Activated CD4-positive, alpha-beta T cell treated with anti-CD3 and anti-CD28 coated beads for 36 hours (primary cell): ENCODE measurements at regions not wholly inside any gene's neighbourhood (a gene's known extent, or its start where the extent isn't known, plus 50 kb on each side); places are given as distances from the start of the nearest gene placed in this dataset.

Experiments
- ATAC-seq: fragments of 200-7000 bp; cut with Tn5 transposase; one replicate; pipeline ENCODE4 v1.10.0; 2021; ENCODE audit warnings: mild to moderate bottlenecking, moderate library complexity
- CTCF ChIA-PET: fragments of 350-600 bp; sonication (Branson Sonifier 250); formaldehyde crosslinking; loops from one replicate; lab custom pipeline; 2021; ENCODE audit warnings: antibody characterized with exemption; lab: Charles Lee
- POLR2A ChIA-PET: fragments of 350-600 bp; sonication (Branson Sonifier 250); formaldehyde crosslinking; loops from one replicate; lab custom pipeline; 2021; ENCODE audit warnings: antibody characterized with exemption, inconsistent platforms; lab: Charles Lee
- DNase-seq: peaks from one replicate; pipeline ENCODE4 v3.0.0-alpha.2; 2020
- H3K27ac Mint-ChIP-seq: one replicate; pipeline ENCODE4 v1.8.0; 2021; ENCODE audit warnings: mixed read lengths
- H3K27me3 Mint-ChIP-seq: one replicate; pipeline ENCODE4 v1.8.0; 2021; ENCODE audit warnings: mixed read lengths
- H3K36me3 Mint-ChIP-seq: one replicate; pipeline ENCODE4 v1.8.0; 2021; ENCODE audit warnings: low read depth, mixed read lengths
- H3K4me1 Mint-ChIP-seq: one replicate; pipeline ENCODE4 v1.8.0; 2021; ENCODE audit warnings: mixed read lengths
- H3K4me3 Mint-ChIP-seq: one replicate; pipeline ENCODE4 v1.8.0; 2021; ENCODE audit warnings: mild to moderate bottlenecking, moderate library complexity, mixed read lengths
- H3K9me3 Mint-ChIP-seq: one replicate; pipeline ENCODE4 v1.8.0; 2021; ENCODE audit warnings: low read depth, mixed read lengths
- intact Hi-C, 2 experiments: fragments of 100-400 bp; cut with DNase I in 1 of 2; cut with micrococcal nuclease in 1 of 2; formaldehyde crosslinking; loops; one replicate each; pipeline versions ENCODE4 v1.14.2 to v1.15.1; 2022 to 2024; cut with DNase I, micrococcal nuclease

- ATAC-seq (no peak), DNase-seq (no peak)
- H3K4me3 Mint-ChIP-seq = no peak overlapping the region
- POLR2A ChIA-PET = no interaction called here
- no peaks in the 10 kb centered on the region for H3K36me3 Mint-ChIP-seq
- no peaks in the 10 kb centered on the region for H3K27me3 Mint-ChIP-seq
- no peaks in the 10 kb centered on the region for H3K4me1 Mint-ChIP-seq
- intact Hi-C loops = no loop called here
- CTCF ChIA-PET = interaction anchor here (1.5 kb wide), 1 partner anchor 13 kb away, joined by 5 read pairs; no protein-coding TSS in a partner anchor
- H3K27ac Mint-ChIP-seq = no peak overlapping the region
- no peaks in the 10 kb centered on the region for H3K9me3 Mint-ChIP-seq
Measured at GRCh38 chr12:111291357-111291756, 77.5 kb downstream of the PHETA1 start.

- ChIA-PET CTCF (interaction anchor here (1.3 to 1.4 kb wide), 2 partner anchors 11 to 352 kb away, joined by 3 read pairs; no protein-coding TSS in a partner anchor), POLR2A (no interaction called here)
- H3K4me1 Mint-ChIP-seq = no peaks in the 10 kb centered on the region
- no peak overlapping the region for H3K27ac Mint-ChIP-seq
- H3K4me3 Mint-ChIP-seq = no peak overlapping the region
- no peaks in the 10 kb centered on the region for H3K36me3 Mint-ChIP-seq
- no peaks in the 10 kb centered on the region for H3K9me3 Mint-ChIP-seq
- no peak for DNase-seq
- no peak for ATAC-seq
- no peaks in the 10 kb centered on the region for H3K27me3 Mint-ChIP-seq
- intact Hi-C loops = no loop called here
Measured at GRCh38 chr12:111288771-111289170, 80.1 kb downstream of the PHETA1 start.

GRCh38 chr12:111287125-111287900 is 81.6 kb downstream of the PHETA1 start:
- H3K36me3 Mint-ChIP-seq = no peaks in the 10 kb centered on the region
- POLR2A ChIA-PET = no interaction called here
- CTCF ChIA-PET = interaction anchor here (1.4 kb wide), 1 partner anchor 350 kb away, joined by 3 read pairs; no protein-coding TSS in a partner anchor

GRCh38 chr12:111285200-111285599 is 83.7 kb downstream of the PHETA1 start:
- H3K27ac Mint-ChIP-seq = no peak overlapping the region
- peaks cover 9% of the 10 kb centered on the region for H3K27me3 Mint-ChIP-seq
- H3K4me3 Mint-ChIP-seq = no peak overlapping the region
- H3K9me3 Mint-ChIP-seq = peaks cover 12% of the 10 kb centered on the region
- ATAC-seq (no peak), DNase-seq (no peak)
- intact Hi-C loops = no loop called here
- ChIA-PET POLR2A (no interaction called here), CTCF (no interaction called here)
- H3K36me3 Mint-ChIP-seq = no peaks in the 10 kb centered on the region
- H3K4me1 Mint-ChIP-seq = no peaks in the 10 kb centered on the region

More at GRCh38 chr12:111287125-111287900, 81.6 kb downstream of the PHETA1 start:
- ATAC-seq (no peak), DNase-seq (no peak)
- Mint-ChIP-seq H3K9me3 (no peaks in the 10 kb centered on the region), H3K27me3 (no peaks in the 10 kb centered on the region), H3K4me1 (no peaks in the 10 kb centered on the region), H3K27ac (no peak overlapping the region), H3K4me3 (no peak overlapping the region)
- intact Hi-C loops = no loop called here

- no peak for ATAC-seq
- ChIA-PET POLR2A (no interaction called here), CTCF (no interaction called here)
- Mint-ChIP-seq H3K9me3 (peaks cover 12% of the 10 kb centered on the region), H3K4me3 (no peak overlapping the region), H3K4me1 (no peaks in the 10 kb centered on the region), H3K36me3 (no peaks in the 10 kb centered on the region), H3K27me3 (peaks cover 9% of the 10 kb centered on the region), H3K27ac (no peak overlapping the region)
- intact Hi-C loops = no loop called here
- no peak for DNase-seq
Measured at GRCh38 chr12:111284709-111285108, 84.2 kb downstream of the PHETA1 start.

GRCh38 chr12:111283966-111284365 is 84.9 kb downstream of the PHETA1 start:
- Mint-ChIP-seq H3K4me1 (no peaks in the 10 kb centered on the region), H3K27ac (no peak overlapping the region), H3K36me3 (no peaks in the 10 kb centered on the region), H3K9me3 (peaks cover 12% of the 10 kb centered on the region), H3K4me3 (no peak overlapping the region), H3K27me3 (peaks cover 12% of the 10 kb centered on the region)
- CTCF ChIA-PET = no interaction called here
- POLR2A ChIA-PET = no interaction called here
- DNase-seq (no peak), ATAC-seq (no peak)
- intact Hi-C loops = no loop called here

GRCh38 chr12:111283521-111283920 is 85.4 kb downstream of the PHETA1 start:
- Mint-ChIP-seq H3K27me3 (peaks cover 15% of the 10 kb centered on the region), H3K27ac (no peak overlapping the region), H3K36me3 (no peaks in the 10 kb centered on the region), H3K4me1 (no peaks in the 10 kb centered on the region), H3K9me3 (peaks cover 12% of the 10 kb centered on the region), H3K4me3 (no peak overlapping the region)
- POLR2A ChIA-PET = no interaction called here
- intact Hi-C loops = no loop called here
- no peak for ATAC-seq
- DNase-seq = no peak
- CTCF ChIA-PET = no interaction called here

- intact Hi-C loops = loop anchor here in 1 of 2 experiments (10.0 kb wide), 1 partner anchor 253 kb away; no protein-coding TSS in a partner anchor
- H3K9me3 Mint-ChIP-seq = peaks cover 12% of the 10 kb centered on the region
- H3K4me3 Mint-ChIP-seq = no peak overlapping the region
- H3K27me3 Mint-ChIP-seq = peaks cover 15% of the 10 kb centered on the region
- ChIA-PET POLR2A (no interaction called here), CTCF (interaction anchor here (1.0 kb wide), 1 partner anchor 23 kb away, joined by 3 read pairs; no protein-coding TSS in a partner anchor)
- H3K36me3 Mint-ChIP-seq = no peaks in the 10 kb centered on the region
- no peak overlapping the region for H3K27ac Mint-ChIP-seq
- no peaks in the 10 kb centered on the region for H3K4me1 Mint-ChIP-seq
- DNase-seq (no peak), ATAC-seq (no peak)
Measured at GRCh38 chr12:111277570-111277969, 91.3 kb downstream of the PHETA1 start.

GRCh38 chr12:111276146-111276545 is 92.7 kb downstream of the PHETA1 start:
- H3K27ac Mint-ChIP-seq = no peak overlapping the region
- no peaks in the 10 kb centered on the region for H3K4me1 Mint-ChIP-seq
- peaks cover 7% of the 10 kb centered on the region for H3K9me3 Mint-ChIP-seq
- DNase-seq (no peak), ATAC-seq (no peak)
- no peak overlapping the region for H3K4me3 Mint-ChIP-seq
- H3K27me3 Mint-ChIP-seq = peaks cover 10% of the 10 kb centered on the region
- no peaks in the 10 kb centered on the region for H3K36me3 Mint-ChIP-seq
- intact Hi-C loops = loop anchor here in 1 of 2 experiments (10.0 kb wide), 1 partner anchor 251 kb away; no protein-coding TSS in a partner anchor
- ChIA-PET POLR2A (no interaction called here), CTCF (no interaction called here)

GRCh38 chr12:111275308-111275707 is 93.6 kb downstream of the PHETA1 start:
- no peak overlapping the region for H3K4me3 Mint-ChIP-seq
- DNase-seq (no peak), ATAC-seq (no peak)
- intact Hi-C loops = loop anchor here in 1 of 2 experiments (10.0 kb wide), 1 partner anchor 251 kb away; no protein-coding TSS in a partner anchor
- ChIA-PET POLR2A (no interaction called here), CTCF (no interaction called here)
- H3K27ac Mint-ChIP-seq = no peak overlapping the region
- H3K36me3 Mint-ChIP-seq = no peaks in the 10 kb centered on the region
- no peaks in the 10 kb centered on the region for H3K4me1 Mint-ChIP-seq
- H3K9me3 Mint-ChIP-seq = no peaks in the 10 kb centered on the region
- peaks cover 6% of the 10 kb centered on the region for H3K27me3 Mint-ChIP-seq

- Mint-ChIP-seq H3K27me3 (peaks cover 8% of the 10 kb centered on the region), H3K9me3 (no peaks in the 10 kb centered on the region), H3K4me1 (no peaks in the 10 kb centered on the region), H3K27ac (no peak overlapping the region), H3K4me3 (no peak overlapping the region), H3K36me3 (no peaks in the 10 kb centered on the region)
- ChIA-PET CTCF (interaction anchor here (0.5 to 1.2 kb wide), 2 partner anchors 44 to 200 kb away, joined by 3 read pairs; no protein-coding TSS in a partner anchor), POLR2A (no interaction called here)
- intact Hi-C loops = loop anchor here (5.0 to 10.0 kb wide), 2 partner anchors 250 to 252 kb away; no protein-coding TSS in a partner anchor
- no peak for DNase-seq
- ATAC-seq = no peak
Measured at GRCh38 chr12:111274777-111275176, 94.1 kb downstream of the PHETA1 start.
